HCT116 (cell line): ENCODE measurements at regions not wholly inside any gene's neighbourhood (a gene's known extent, or its start where the extent isn't known, plus 50 kb on each side); places are given as distances from the start of the nearest gene placed in this dataset.

Experiments
- JUND ChIP-seq: IDR thresholded peaks from 2 replicates; pipeline ENCODE4 v1.6.1; 2012
- TF ChIP-seq, protein P1 (sequence below), 3 experiments: fragments of 200-600 bp in 1 of 3; sonication (generic) in 1 of 3; IDR thresholded peaks in 2 of 3; conservative IDR thresholded peaks in 1 of 3; 2 replicates each; pipeline ENCODE4 v1.5.1; 2012 to 2017; ENCODE audit warnings: low read depth in 2 of 3, low read length in 2 of 3, antibody characterized with exemption in 1 of 3, borderline replicate concordance in 1 of 3, control low read depth in 1 of 3, mild to moderate bottlenecking in 1 of 3, mixed read lengths in 1 of 3, mixed run types in 1 of 3, moderate library complexity in 1 of 3; ENCODE audit not compliant: insufficient read depth in 1 of 3

DNA sequence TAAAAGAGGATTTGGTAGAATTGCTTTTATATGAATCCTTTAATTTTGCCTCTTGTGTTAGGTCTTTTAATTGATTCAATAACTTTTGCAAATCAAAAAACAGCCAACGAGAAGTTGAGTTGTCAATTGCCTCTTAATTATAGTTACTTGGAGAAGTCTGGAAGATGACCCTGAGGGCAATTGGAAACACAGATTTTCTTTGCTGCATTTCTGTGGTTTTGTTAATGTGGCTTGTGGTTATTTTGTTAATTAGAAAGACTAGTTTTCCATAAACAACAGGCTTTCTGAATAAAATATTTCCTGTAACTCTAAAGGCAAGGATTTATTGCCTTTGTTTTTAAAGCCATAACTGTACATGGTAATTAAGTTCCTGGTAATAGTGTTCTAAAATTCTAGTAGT, 513.0 kb downstream of the EPHA7 start:
- TF ChIP-seq, protein P1, sequence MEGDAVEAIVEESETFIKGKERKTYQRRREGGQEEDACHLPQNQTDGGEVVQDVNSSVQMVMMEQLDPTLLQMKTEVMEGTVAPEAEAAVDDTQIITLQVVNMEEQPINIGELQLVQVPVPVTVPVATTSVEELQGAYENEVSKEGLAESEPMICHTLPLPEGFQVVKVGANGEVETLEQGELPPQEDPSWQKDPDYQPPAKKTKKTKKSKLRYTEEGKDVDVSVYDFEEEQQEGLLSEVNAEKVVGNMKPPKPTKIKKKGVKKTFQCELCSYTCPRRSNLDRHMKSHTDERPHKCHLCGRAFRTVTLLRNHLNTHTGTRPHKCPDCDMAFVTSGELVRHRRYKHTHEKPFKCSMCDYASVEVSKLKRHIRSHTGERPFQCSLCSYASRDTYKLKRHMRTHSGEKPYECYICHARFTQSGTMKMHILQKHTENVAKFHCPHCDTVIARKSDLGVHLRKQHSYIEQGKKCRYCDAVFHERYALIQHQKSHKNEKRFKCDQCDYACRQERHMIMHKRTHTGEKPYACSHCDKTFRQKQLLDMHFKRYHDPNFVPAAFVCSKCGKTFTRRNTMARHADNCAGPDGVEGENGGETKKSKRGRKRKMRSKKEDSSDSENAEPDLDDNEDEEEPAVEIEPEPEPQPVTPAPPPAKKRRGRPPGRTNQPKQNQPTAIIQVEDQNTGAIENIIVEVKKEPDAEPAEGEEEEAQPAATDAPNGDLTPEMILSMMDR (IDR thresholded peaks at IDR 0.05 in 2 of 3, conservative IDR thresholded peaks at IDR 0.05 in 1 of 3; ENCODE audit: borderline replicate concordance in 1 of 3, insufficient read depth in 1 of 3, low read depth in 2 of 3, low read length in 2 of 3), result no peak
- no peak for TF ChIP-seq JUND
